ENCODE measurements at regions not wholly inside any gene's neighbourhood (a gene's known extent, or its start where the extent isn't known, plus 50 kb on each side); places are given as distances from the start of the nearest gene placed in this dataset.
"Not testable (repeated sequence)": the region's sequence is repeated elsewhere in the genome, so short reads cannot be mapped to it uniquely, and the experiment has no call there.

DNA sequence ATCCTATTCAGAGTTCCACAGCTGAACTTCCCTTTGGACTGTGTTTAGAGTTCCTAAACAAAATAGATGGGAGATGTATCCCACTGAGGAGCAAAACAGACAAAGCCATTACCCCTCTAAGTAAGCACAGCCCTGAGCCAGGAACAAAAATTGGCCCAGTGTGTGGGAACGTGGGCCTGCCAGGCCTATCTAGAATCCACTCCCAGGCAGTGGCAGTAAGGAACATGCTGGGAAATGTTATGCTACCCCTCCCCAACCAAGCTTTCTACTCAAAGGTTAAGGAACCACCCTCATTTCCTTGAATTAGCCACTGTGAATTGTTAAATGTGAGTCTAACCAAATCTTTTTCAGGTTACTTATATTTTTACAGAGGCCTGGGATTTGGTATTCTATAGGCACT, 405.1 kb upstream of the PTGER4 start:
- no peak for DNase-seq

DNA sequence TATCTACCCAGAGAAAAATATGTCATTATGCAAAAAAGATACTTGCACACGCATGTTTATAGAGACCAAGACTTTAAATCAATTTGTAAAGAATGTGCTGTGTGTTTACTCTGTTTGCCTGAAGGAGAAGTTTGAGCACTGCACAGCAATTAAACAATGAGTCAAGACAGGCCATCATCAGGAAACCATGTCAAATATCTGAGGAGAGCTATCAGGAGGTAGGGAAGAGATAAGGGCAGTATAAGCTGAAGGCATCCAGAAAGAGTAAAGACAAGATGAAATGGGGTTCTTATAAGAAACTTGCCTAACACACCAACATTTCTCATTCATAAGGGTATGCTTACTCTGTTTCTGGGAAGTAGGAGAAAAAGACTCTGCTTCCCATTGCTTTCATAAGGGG, 405.8 kb upstream of the PTGER4 start:
- no peak for DNase-seq

GRCh38 chr5:40271476-40271875, 408.2 kb upstream of the PTGER4 start:
- no peak for DNase-seq

GRCh38 chr5:40270274-40270845, 409.4 kb upstream of the PTGER4 start:
- no peak for DNase-seq

GRCh38 chr5:40268088-40268487, 411.6 kb upstream of the PTGER4 start:
- DNase-seq: no peak

DNA sequence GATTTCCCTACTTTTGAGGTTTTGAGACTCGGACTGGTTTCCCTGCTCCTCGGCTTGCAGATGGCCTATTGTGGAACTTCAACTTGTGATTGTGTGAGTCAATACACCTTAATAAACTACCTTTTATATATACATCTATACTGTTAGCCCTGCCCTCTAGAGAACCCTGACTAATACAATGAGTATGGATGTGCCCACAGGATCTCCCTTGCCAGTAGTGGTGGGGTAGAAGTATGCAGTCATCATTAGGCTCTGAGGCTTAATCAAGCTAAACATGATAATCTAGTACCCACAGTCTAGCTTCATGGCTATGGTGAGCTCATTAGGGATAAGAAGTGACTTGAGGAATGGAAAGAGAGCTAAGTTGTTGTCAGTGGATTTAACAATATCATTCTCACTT, 412.8 kb upstream of the PTGER4 start:
- no peak for DNase-seq

DNA sequence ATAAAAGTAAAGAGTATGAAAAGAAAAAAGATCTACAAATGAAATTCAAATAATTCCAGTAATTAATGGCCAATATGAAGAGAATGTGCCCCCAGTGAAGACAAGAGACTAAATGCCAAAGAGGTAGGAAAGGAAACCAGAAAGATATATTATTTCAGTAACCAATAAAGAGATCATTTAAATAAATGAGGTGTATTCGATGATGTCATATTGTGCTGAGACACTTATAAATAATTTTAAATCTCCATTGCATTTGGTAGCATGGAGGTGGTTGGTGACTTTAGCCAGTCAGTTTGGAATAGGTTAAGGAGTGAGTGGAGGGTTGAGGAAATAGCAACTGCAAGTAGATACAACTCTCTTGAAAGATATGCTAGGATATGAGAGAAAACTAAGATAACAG, 417.7 kb upstream of the PTGER4 start:
- no peak for DNase-seq

DNA sequence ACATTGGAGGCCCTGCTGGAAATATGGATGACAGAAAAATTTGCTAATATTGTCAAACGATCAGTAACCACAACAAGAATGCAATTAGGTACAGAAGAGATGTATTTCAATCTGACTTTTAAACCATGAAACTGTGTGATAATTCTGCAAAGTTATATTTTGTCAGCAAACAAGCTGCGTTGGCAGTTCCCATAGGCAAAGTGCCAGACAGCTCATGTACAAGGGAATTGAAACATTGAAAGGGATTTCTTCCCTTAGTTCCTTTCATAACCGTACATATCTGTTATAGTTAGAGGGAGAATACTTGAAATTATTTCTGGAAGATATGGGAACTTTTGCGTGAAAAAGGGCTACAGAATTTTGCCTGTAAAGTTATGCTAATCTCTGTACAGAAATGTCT, 419.4 kb upstream of the PTGER4 start:
- no peak for DNase-seq

DNA sequence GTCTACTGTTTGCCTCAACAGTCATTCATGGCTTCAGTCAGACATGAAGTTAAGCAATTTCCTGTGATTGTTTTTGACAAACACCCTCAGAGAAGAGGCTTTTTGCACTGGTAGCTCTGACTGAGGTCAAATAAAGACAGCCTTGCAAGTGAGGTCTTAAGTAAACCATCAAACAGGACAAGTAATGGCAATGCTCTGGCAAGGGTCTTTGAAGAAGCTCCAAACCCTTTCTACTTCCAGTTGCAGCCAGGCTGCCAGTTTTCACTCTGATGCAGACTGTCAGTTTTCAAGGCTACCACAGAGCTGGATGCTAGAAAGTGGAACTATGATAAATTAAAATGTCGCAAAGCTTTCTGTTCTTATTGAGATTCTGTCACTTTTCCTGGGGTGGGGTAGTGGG, 421.5 kb upstream of the PTGER4 start:
- no peak for DNase-seq

GRCh38 chr5:40240671-40241070, 439.0 kb upstream of the PTGER4 start:
- no peak for DNase-seq

DNA sequence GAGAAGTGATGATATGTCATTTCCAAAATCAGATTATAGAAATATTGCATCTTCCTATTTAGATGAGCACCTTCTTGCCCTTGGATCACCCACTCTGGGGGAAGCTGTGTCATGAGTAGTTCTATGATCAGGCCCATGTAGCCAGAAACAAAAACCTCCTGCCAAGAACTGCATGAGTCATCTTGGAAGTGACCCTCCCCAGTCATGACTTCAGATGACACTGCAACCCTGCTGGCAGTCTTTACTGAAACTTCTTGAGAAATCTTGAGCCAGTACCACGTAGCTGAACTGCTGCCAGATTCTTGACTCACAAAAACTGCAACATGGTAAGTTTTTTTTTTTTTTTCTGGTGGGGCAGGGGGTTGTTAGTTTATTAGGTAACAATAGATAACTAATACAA, 439.6 kb upstream of the PTGER4 start:
- no peak for DNase-seq

DNA sequence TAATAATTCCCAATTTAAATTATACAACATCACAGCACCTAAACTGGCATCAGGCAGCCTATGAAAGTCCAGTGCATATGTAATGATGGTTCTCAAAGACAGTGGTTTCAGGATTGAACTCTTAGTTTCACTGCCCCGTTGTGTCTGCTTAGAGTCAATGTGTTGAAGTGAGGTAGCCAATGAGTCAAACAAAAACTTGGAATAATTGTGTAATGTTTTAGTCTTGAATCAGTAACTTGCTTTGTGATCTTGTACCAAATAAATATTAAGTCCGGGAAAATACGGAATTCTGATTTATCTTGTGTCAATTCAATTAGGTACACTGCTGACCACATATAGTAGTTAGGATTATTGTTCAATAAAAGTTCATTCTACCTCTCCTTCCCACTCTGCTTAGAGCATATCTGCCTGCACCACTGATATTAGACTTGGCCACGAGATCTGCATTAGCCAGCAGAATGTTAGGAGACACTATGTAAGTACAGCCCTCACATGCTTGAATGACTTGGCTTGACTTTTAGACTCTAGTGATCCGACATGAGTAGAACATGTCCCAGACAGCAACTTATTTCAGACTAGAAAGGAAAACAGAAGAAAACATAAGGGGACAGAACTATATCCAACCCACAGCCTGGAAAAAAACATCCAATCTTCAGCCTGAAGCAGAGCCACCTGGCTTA, 441.5 kb upstream of the PTGER4 start:
- no peak for DNase-seq

DNA sequence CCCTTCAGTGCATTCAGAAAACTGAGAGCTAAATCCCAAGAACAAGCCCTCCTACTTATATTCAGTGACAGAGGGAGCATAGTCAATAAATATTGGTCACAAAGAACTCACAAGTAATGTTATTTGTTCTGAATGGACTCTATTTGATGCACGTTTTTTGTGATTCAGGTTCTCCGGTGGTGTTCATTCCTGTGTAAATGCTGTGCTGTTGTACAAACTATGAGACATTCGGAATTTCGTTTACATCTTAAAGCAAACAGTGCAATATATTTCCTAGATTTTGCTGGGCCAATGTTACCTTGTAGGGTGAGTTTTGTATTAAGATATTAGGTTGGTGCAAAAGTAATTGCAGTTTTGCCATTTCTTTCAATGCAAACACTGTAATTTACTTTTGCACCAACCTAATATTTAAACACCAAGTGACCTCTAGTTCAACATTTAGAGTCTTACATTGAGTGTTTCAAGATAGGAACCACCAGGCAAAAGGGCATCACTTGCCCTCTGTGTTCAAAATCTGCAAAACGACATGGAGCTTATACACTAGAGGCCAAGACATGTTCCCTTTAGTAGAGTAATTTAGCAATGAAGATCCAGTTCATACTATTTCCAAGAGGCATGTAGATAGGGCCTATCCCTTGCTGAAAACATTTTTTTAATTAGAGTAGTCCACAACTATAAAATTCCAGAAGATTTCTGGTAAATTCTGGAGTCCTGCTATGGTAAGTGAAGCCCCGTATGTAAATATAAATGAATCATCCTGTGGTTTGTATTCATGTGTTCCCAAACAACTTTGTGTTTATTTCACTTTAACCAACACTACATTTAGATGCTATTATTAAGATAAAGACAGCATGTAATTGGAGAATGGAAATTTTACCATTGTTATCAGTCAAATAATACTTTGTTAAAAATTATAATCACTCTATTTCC, 444.0 kb upstream of the PTGER4 start:
- DNase-seq: no peak

DNA sequence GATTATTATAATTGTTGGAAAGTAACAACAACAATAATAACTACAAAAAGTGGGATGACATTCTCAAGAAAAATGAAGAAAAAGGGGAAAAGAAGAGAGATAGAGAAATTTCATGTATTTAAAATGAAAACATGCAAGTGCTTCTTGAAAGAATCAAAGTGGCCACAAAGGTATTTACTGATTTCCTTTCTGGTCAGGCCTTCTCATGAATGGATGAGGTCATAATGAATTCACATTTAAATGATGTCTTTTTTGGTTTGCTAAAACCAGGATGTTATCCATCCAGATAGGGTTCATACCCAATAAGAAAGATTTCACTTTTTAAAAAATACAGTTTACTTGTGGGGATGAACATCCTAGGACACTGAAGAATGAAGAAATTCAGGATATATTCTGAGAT, 446.4 kb upstream of the PTGER4 start:
- no peak for DNase-seq

GRCh38 chr5:40227931-40228330, 451.8 kb upstream of the PTGER4 start:
- DNase-seq: no peak

DNA sequence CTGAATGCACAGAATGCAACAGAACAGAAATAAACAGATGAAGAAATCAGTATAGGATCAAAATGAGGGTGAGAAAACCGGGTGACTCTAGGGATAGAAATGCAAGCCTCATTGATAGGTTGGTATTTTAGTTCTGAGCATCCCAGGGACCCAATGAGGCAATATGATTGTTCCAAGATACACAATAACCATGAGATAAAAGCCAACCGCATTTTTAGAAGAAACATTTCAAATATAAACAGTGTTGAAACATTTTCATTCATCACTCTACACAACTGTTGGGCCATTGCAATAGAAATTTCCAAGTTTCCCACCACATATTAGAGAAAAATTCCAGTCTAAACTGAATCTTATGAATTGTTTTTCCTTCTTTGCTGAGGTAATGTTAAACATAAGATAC, 452.3 kb upstream of the PTGER4 start:
- no peak for DNase-seq

DNA sequence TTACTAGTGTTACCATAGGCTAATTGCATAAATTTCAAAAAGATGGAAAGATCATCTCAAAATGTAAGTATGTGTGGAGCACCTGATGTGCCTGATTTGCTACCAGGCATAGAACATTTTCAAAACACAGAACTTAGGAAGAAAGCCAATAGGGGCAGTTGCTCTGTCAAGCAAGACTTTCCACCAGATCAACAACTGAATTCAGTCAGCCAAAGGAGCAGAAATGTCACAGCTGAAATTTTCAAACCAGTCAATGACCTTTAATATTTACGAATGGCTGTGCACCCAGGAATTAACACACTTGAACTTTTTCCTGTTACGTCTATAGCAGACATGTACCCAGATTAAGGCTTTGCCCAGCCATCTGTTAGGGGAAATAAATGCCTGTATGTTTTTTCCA, 452.8 kb upstream of the PTGER4 start:
- no peak for DNase-seq

- DNase-seq: not testable (repeated sequence)
These were observed 454.6 kb upstream of the PTGER4 start for GRCh38 chr5:40225147-40225546.

DNA sequence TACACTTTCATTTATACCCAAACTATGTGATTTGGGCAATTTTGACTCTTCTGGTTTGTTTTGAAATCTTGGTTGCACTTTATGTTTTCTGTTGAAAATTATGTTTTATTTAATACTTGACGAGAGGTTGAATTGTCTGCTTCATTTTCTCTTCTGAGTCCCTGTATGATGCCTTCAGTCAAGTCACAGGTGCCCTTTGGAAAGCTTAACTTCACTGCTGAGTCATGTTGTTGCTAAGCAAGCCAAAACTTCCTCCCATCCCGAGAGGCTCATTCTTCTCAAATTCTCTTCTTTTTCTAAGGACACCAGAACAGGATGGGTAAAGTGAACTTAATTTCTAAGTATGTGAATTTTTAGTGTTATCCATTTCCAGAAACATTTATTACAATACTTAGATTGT, 455.3 kb upstream of the PTGER4 start:
- no peak for DNase-seq

DNA sequence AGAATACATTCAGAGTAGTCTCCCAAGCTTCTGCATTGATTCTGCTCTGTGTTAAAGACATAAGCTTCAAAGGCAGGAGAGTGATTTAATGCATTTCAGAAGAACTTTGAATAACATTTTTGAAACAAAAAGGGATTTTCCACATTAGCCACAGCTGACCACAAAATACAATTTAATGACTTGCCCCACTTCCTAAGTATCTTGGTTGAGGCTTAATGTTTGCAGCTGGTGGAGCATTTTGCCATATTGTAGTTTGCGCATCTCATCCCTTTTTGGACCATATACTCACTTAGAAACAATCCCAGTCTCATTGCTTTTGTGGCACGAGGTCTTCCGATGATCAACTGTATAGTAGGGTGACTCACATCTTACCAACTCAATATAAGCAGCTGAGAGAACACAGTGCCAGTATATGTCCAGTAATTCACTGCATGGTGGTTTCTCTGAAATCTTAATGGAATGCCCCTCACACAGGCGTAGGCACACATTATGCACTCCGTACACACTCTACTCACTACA, 455.8 kb upstream of the PTGER4 start:
- DNase-seq: no peak

GRCh38 chr5:40221796-40222195, 457.9 kb upstream of the PTGER4 start:
- DNase-seq: no peak

- DNase-seq: no peak
These were observed 458.5 kb upstream of the PTGER4 start for GRCh38 chr5:40221255-40221654.

DNA sequence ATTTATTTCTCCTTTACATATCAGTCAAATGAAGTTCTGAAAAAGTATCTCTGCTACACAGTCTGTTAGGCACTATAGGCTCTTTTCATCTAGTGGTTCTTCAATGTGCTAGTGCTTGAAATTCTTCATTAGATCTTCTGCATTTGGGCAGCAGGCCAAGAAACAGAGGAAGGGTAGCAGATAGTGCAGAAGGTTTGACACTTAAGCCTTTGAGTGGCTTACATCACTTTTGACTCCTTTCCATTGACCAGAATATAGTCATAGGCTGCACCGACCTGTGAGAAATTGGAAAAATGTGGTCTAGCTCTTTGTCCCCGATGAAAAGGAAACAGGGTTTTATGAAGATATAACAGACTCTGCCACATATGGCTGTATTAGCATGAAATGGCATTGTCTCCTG, 459.5 kb upstream of the PTGER4 start:
- no peak for DNase-seq

- no peak for DNase-seq
These were observed 462.2 kb upstream of the PTGER4 start for GRCh38 chr5:40217553-40217952.

All from KG1 (cell line).